GM18868 (cell line): ENCODE measurements at regions not wholly inside any gene's neighbourhood (a gene's known extent, or its start where the extent isn't known, plus 50 kb on each side); places are given as distances from the start of the nearest gene placed in this dataset.
"Not testable (repeated sequence)": the region's sequence is repeated elsewhere in the genome, so short reads cannot be mapped to it uniquely, and the experiment has no call there.

Source experiments
- ATAC-seq: cut with Tn5 transposase; IDR thresholded peaks from one replicate; pipeline ENCODE4 v1.9.1; 2021; ENCODE audit warnings: mild to moderate bottlenecking, moderate library complexity; ENCODE audit not compliant: unreplicated experiment

DNA sequence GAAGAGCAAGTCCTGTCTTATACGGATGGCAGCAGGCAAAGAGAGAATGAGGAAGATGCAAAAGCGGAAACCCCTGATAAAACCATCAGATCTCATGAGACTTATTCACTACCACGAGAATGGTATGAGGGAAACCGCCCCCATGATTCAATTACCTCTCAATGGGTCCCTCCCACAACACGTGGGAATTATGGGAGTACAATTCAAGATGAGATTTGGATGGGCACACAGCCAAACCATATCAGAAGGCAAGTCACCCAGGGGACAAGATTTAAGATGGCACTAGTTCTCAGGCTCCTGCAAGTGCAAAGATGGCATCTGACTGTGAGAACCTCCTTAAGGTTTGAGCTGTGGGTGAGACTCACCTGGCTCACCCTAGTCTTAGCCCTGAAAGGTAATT lies 984.3 kb downstream of the AACS start:
- not testable (repeated sequence) for ATAC-seq

GRCh38 chr12:126051611-126052107 lies 986.4 kb downstream of the AACS start:
- no peak for ATAC-seq

GRCh38 chr12:126055521-126055920 lies 990.3 kb downstream of the AACS start:
- ATAC-seq: no peak

DNA sequence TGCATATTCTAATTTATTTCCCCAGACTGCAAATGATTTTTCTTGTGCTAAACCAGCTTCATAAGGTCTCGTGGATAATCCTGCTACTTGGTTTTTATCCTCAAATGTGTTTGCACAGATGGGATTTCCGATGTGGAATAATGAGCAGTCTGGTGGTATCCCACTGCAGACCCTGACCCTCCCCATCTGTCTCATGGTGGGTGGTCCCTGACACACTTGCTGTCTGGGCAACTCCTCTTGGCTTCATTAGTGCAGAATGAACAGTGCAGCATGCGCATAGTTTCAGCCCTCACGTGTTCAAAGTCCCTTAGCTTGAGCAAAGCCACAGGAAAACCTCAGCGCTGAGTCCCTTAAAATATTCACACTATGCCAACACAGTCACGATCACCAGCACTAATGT lies 996.5 kb downstream of the AACS start:
- no peak for ATAC-seq

DNA sequence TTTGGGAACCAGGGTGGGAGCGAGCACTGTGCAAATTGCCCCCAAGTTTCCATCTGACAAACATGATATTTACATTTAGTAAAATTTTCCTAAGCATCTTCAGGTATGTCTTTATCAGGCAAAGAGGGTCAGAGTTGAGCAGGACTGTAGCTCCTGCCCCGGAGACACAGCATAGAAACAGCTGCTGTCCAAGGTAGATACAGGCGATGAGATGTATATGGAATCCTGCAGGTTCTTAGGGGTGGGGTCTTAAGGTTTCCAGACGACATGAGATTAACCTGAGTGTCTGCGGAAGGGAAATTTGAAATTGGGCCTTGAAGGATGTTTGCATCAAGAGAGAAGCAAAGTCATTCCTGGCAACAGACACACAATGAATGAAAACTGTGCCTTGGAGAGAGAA lies 998.8 kb downstream of the AACS start:
- no peak for ATAC-seq

- ATAC-seq: no peak
Measured at GRCh38 chr12:126067626-126068329, 1002.5 kb downstream of the AACS start.

DNA sequence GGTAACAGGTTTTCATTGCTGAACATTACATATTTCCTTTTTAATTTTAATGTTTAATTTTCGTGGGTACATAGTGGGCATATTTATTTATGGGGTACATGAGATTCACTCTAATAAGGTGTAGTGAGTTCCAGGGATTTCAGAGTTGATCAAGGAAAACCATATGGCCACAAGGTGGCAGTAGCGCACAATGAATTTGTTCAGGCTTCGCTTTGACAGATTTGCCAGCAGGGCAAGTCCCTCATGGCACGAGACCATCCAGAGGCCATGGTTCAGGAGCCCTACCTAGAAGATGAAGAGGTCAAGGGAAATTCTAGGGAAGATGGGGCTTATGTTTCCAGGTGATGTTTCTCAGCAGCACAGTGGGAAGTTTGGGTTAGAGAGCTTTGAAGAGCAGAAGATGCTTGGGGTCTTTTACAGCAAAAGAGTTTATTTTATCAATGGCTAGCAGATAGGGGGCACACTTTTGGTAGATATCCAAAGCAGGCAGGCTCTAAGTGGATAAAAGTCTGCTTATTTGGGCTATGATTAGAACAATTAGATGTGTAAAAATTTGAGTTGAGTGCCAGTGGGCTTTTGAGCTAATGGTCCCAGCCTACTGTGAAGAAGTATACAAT lies 1004.4 kb downstream of the AACS start:
- peak; percentile 74 for ATAC-seq

DNA sequence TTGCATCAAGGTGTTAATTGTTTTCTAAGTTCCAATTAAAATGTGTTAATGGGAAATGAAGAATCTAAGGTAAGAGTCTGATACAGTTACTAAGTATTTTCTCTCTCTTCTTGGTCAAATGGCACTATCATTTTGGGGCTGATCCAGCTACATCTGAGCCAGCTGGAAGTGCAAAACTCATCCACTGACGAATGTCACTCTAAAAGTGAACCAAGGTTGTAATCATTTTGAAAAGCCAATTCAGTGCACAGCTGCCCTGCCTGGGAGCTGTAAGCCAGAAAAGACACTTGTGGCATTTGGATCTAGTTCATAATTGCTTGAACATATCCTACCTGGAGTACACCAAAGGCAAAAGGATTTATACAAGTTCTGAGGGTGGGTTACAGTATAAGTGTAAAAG lies 1011.3 kb downstream of the AACS start:
- no peak for ATAC-seq

DNA sequence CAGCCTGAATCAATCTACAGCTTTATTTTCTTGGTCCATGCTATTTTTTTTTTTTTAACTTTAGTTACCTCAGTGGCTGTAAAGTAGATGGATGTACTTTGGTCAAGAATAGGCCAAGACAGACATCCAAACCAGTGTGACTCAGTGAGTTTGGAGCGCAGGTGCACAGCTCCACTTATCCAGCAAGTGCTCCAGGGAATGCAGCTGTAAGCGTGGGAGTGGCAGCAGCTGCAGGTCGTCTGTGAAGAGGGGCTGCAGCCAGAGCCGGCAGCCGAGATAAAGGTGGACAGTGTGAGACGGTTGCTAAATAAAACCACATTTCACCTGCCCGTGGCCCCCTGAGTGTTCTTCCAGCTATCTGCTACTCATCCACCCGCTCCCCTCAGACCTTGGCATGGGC lies 1018.7 kb downstream of the AACS start:
- ATAC-seq: no peak

DNA sequence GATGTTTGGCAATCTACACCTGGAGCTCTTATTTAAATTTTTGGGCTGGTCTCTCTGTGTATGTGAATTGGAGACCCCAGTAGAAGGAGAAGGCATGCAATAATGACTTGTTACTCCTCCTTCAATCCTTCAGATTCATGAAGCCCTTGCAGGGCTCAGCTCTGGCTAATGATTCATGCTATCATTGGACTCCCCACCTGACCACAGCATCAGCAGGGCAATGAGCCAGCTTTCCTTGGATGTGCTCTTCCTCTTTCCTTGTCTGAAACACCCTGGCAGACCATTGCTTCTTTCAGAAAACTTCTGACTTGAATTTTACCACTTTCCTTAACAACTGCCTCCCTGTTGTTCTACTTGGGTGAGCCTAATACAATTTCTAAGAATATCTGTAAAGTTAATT lies 1019.2 kb downstream of the AACS start:
- ATAC-seq: no peak

DNA sequence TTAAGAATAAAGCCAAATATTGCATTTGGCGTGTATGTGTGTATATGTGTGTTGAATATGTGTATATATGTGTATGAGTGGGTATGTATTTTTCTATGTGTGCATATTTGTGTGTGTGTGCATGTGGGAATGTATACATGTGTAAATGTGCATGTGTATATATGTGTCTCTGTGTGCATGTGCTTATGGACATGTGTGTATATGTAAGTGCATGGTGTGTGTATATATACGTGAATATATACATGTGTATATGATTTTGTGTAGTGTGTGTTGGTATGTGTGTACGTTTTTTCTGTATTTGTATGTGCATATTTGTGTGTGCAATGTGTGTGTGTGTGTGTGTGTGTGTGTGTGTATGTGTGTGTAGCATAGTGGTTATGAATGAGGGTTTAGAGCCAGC lies 1021.0 kb downstream of the AACS start:
- ATAC-seq: no peak

DNA sequence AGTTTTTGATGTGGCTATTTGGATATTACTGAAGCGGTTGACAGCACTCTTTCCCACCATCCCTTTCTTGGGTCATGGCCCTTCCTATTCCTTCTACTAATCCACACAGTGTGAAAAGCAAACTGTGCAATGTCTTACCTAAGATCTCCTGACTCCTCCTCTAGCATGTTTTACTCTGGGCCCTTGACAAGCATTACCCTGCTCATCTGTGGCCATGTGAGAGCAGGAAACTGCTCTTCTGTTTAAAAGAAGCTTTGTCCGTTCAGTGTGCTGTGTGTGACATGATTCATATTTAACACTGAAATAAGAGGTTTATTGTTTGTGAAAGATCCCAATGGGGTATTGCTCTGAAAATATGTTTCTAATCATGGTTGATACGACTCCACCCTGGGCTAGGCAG lies 1022.5 kb downstream of the AACS start:
- ATAC-seq: no peak

DNA sequence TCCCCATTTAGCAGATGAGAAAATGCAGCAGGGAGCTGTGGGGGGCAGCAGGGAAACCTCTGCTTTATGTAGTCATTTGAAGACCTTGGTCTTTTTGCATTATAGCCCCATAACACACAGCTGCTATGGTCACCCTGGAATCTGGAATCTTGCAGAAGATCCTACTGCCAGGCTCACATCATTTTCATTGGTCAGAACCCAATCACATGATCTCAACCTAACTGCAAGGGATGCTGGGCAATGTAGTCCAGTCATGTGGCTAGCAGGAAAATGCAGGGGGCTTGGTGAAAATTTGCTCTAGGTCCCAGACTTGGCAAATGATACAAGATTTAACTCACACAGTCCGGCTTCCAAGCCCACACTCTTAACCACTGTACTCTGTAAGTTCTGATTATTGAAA lies 1028.7 kb downstream of the AACS start:
- ATAC-seq: peak; percentile 47

DNA sequence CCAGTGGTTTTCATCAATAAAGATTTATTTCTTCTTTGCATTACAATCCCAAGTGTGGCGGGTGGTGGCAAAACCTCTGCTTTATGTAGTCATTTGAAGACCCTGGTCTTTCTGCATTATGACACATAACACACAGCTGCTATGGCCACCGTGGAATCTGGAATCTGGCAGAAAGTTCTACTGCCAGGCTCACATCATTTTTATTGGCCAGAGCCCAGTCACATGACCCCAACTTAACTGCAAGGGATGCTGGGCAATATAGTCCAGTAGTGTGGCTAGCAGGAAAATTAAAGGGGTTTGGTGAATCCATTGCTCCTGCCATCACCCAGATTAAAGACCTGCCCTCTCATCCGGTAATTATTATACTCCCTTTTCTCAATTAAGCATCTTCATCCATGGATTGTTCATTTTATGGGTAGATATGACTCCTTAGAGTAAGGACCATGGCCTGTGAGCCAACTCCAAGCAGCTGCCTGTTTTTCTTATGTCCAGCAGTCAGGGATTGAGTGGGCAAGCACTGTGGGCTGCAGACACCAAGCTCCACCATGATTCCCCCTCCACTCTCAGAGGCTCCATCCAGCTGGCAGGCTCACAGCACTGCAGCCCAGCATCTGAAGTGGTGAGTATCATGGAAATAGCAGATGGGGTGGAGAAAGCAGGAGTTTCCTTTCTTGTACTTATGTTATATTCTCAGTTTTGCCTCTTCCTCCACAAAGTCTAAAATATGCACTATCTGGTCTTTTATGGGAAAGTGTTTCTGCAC lies 1030.7 kb downstream of the AACS start:
- ATAC-seq: no peak

- ATAC-seq: no peak
Measured at GRCh38 chr12:126106706-126107105, 1041.5 kb downstream of the AACS start.

GRCh38 chr12:126107659-126108058 lies 1042.4 kb downstream of the AACS start:
- ATAC-seq: no peak

- no peak for ATAC-seq
Measured at GRCh38 chr12:126108247-126108646, 1043.0 kb downstream of the AACS start.

GRCh38 chr12:126112141-126112540 lies 1046.9 kb downstream of the AACS start:
- ATAC-seq: no peak

- no peak for ATAC-seq
Measured at GRCh38 chr12:126112849-126113248, 1047.6 kb downstream of the AACS start.

DNA sequence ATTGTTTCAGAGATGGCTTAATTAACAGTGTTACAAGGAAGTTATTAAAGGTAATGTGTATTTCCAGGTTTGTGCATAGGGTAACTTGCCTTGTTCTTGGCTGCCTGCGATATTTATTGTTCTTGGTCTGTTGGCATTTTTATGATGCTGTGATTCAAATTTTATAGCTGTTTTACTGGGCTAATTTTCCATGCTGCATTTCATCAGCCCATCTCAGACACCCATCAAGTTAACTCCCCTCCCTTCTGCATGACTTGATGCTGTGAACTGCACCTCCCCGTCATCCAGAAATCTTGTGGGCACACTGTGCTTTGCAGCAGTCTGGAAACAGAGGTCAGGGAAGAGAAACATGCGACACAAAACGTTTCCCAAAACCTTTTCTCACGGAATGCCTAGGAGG lies 1049.2 kb downstream of the AACS start:
- no peak for ATAC-seq

DNA sequence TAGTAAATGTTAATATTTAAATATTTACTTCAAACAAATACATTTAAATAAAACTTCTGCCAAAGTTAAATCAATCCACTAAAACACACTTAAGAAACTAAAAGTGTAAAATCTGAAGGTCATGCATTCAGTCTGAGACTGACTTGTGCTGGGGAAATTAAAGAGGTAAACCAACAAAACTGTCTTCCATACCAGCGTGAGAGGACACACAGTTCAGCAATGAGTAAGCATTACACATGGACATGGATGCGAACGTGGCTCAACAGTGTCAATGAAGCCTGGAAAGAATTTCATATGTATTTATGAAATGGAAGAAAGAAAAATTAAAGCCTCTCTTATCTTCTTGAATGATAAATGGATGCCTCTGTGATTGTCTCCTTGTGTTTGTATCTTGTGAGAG lies 1052.3 kb downstream of the AACS start:
- no peak for ATAC-seq

DNA sequence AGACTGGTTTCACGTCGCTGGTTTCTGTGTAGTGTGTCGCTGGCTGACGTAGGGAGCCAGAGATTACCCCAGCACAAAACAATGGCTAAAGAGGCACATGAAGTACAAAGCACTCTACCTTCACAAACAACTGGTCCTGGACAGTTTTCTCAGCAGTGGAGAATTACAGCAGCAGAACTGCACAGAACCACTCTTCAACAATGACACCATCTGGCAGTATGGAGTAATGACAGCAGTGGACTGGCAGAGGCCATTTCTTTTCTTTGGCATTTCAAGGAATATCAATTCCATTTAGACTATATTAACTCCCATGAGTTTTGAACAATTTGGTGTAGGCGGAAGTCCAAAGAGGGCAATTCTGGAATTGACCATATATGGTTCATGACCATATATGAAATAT lies 1074.1 kb downstream of the AACS start:
- no peak for ATAC-seq
